Activated T-cell treated with anti-CD3 and anti-CD28 coated beads for 48 hours (primary cell): ENCODE measurements at regions not wholly inside any gene's neighbourhood (a gene's known extent, or its start where the extent isn't known, plus 50 kb on each side); places are given as distances from the start of the nearest gene placed in this dataset.
"Not testable (repeated sequence)": the region's sequence is repeated elsewhere in the genome, so short reads cannot be mapped to it uniquely, and the experiment has no call there.

Experiments used
- DNase-seq: peaks from one replicate; pipeline ENCODE4 v3.0.0-alpha.2; 2020; ENCODE audit warnings: low read depth

- DNase-seq = no peak
Observed at GRCh38 chr6:139702706-139703105, 328.3 kb upstream of the CITED2 start.

DNA sequence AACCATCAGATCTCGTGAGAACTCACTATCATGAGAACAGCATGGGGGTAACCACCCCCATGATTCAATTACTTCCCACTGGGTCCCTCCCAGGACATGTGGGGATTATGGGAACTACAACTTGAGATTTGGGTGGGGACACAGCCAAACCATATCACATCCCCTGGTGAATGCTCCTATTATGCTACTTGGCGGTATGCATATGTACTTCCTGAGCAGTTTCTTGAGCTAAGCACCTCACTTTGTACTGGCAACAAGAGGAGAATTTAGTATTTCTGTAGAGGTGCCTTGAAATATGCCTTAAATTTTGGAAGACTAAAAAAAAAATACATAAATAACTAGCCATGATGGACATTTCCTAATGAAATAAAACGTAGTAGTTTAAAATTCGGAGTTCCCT, 327.2 kb upstream of the CITED2 start:
- no peak for DNase-seq

DNA sequence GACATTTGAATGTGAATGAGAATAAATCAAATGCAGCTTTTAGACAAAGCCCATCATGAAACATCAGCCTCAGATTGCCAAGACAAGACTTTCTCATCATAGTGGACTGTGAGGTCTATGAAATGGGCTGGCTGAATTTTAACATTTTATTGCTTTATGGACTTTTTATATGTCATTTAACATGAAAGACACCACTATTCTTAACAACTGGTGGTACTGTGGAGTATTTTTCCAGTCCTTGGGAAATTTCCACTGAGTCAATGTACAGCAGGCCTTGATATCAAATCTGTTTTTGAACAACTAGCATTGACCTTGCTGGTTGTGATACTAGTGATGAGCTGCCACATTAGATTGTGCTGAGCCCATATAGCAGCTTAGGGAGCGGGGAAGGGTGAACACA, 326.6 kb upstream of the CITED2 start:
- DNase-seq = no peak

DNA sequence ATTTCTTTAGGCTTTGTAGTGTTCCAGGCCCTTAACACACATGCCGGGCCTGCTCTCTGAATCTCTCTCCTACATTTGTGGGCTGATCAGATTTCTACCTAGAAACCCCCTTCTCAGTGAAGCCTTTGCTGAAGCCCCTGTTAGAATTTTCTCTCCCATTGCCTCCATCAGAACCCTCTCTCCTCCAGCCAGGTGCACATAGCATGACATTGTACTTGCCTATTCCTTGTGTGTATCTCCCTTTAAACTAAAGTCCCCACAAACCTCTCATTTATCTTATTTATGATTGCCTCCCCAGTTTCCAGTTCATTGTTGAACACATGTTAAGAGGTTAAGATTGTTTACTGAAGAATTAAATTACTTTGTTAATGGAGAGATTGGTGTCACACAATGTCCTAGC, 325.5 kb upstream of the CITED2 start:
- DNase-seq = no peak

- DNase-seq = no peak
Observed at GRCh38 chr6:139699335-139699734, 324.9 kb upstream of the CITED2 start.

DNA sequence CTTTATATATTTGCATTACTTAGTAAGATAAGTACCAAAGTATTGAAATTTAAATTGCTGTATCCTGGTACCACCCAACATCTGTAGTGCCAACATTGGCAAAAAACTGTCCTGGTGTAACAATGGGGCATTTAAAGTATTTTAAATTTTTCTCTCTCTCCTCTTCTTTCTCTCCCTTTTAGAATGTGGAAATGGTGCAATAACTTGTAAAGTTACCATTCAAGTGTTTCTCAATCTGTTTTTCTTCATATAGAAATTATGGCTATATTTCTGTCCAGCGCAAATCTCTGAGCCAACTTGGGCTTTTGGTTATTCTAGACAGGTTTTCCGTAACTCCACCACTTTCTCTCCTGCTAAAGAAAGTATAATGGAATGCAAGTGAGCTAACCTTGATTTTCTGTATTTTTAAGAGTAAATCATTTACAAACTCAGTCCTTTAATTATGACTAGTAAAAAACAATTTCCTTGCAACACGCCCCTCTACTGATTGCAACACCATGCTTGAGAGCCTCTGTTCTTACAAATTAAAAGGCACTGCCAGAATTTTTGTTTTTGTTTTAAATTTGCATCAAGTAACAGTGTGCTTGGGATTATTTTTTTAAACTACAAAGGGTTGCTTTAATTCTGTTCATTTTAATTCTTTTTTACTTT, 324.2 kb upstream of the CITED2 start:
- no peak for DNase-seq

- not testable (repeated sequence) for DNase-seq
Observed at GRCh38 chr6:139697856-139698255, 323.4 kb upstream of the CITED2 start.

GRCh38 chr6:139696991-139697390, 322.5 kb upstream of the CITED2 start:
- not testable (repeated sequence) for DNase-seq

- no peak for DNase-seq
Observed at GRCh38 chr6:139695361-139695760, 320.9 kb upstream of the CITED2 start.

DNA sequence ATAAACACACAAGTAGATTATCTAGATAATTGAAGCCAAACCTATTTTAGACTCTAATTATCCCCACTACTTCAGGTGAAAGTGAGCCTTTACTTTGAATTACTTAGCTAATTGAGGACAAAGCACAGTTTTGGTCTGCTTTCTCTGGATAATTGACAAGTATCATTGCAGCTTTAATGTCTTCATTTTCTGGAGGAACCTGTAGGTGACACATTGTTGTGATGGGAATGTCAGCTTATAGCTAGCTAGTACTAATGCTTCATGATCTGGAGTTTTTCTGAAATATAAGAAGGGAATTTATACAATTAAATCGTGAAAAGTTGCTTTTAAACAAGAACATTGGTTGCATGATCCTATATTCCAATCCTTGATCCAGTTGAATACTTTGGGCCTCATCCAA, 319.3 kb upstream of the CITED2 start:
- DNase-seq = no peak

GRCh38 chr6:139690007-139690406, 315.6 kb upstream of the CITED2 start:
- DNase-seq = no peak

DNA sequence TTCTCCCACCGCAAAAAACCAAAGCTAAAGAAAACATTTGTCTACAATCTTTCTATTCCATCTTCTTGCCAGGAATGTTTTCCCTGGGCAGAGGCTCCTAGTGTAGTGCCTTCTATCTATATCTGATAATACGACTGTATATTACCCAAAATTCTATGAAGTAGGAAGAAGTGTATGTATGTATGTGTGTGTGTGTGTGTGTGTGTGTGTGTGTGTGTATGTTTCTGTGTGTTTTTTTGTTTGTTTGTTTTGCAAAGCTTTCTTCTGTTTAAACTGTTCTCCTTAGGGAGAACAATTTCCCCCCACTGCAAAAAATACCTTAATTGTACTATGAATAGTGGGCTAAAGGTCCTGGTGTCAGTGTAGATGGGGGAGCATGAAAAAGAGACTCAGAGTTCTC, 312.6 kb upstream of the CITED2 start:
- no peak for DNase-seq

- DNase-seq = no peak
Observed at GRCh38 chr6:139686308-139686707, 311.9 kb upstream of the CITED2 start.

GRCh38 chr6:139685009-139685408, 310.6 kb upstream of the CITED2 start:
- no peak for DNase-seq

DNA sequence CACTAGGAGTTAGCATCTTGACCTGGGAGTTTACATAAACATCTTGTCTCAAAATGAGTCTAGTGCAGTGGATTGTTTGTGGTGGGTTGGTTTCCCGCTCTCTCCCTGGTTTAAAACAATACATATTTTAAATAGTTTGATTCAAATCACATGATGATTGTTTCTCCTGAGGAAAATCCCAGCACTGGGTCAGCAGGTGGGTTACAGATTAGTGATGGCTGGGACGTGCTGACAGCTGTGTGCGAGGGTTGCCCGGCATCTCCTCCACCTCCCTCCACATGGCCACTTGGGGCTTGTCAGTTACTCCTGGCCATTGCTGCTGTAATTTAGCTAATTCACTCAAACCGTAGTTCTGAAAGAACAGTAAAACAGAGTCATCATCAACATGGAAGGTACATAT, 306.4 kb upstream of the CITED2 start:
- DNase-seq = no peak

GRCh38 chr6:139679516-139680179, 305.2 kb upstream of the CITED2 start:
- DNase-seq = no peak

- DNase-seq = no peak
Observed at GRCh38 chr6:139676718-139677117, 302.3 kb upstream of the CITED2 start.

DNA sequence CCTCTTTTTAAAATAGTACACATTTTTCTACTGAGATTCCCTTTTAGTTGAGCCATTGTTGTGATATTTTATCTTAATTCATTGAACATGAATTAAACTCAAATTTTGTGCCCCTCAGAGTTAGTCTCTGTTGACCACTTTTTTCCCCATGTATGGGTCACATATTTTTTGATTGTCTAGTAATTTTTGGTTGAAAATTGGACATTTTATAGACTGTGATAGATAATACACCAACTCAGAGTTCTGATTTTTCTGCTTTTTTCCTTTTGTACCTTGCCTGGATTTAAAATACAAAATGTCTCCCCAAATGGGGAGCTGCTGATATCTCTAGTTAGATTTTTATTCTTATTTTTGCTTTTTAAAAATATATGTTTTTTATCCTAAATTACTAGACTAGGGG, 291.8 kb upstream of the CITED2 start:
- DNase-seq = no peak

DNA sequence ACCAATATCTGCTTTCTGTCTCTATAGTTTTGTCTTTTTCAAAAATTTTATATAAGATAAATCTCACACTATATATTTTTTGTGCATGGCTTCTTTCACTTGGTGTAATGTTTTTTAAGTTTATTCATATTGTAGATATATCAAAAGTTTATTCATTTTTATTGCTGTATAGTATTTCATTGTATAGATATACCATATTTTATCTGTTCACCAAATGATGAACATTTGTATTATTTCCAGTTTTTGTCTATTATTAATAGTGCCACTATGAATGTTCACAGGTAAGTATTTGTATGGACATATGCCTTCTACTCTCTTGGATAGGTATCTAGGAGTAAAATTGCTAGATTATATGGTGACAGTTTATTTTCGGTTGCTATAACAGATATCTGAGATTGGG, 289.5 kb upstream of the CITED2 start:
- DNase-seq = no peak

- DNase-seq = no peak
Observed at GRCh38 chr6:139659711-139660110, 285.3 kb upstream of the CITED2 start.

GRCh38 chr6:139659196-139659595, 284.7 kb upstream of the CITED2 start:
- DNase-seq = no peak

DNA sequence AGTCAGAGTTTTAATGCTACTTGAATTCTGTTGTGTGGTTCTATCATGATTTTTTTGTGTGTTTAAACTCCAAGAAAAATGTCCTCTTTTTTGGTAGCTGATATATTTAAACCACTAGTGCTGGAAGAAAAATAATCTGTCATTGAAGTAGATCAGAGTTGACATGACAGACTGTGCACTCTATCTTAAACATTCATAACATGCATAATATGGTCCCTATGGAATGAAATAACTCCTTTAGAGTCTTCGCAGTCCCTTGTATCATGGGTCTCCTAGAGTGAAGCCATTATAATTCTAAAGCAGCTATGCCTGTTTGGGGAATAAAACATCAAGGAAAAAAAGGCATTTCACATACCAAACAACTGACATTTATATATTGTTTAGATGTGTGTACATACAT, 282.7 kb upstream of the CITED2 start:
- DNase-seq = no peak

DNA sequence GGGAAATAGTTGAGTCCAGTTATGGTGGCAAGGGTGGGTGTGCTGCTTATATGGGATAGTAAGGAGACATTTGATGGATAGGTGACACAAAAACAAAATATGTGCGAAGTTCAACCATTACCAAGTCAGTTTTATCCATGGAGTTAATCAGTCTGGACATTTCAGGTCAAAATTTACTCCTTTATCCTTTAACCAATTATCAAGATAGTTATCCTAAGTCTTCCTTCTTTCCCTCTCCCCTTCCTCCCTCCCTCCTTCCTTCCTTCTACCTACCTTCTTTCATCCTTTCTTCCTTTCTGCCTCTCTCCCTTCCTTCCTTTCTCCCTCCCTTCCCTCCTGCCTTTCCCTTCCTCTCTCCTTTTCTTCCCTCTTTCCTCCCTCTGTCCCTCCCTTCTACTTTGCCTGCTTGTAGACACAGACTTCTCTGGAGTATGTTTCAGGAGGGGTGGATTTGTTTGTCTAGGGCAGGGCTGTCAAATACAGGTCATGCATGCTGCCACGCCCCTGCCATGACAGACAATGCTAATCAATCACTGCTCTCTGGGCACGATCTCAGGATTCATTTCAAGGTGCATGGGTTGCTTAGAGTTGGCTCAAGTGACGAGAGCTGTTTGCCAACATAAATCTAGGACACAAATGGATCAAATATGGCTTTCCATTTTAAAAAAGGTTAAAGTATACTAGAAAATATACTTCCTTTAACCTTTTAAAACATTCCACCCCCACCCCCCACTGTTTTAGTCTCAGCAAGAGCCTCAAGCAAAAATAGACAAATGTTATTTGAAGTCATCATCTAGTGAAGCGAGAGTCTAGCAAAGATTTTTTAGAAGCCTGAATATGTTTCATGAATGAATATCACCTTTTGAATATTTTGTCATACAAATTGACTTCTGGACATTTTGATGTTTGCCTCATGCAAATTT, 281.6 kb upstream of the CITED2 start:
- no peak for DNase-seq
